HG03460 (cell line): ENCODE measurements at regions not wholly inside any gene's neighbourhood (a gene's known extent, or its start where the extent isn't known, plus 50 kb on each side); places are given as distances from the start of the nearest gene placed in this dataset.
A peak's percentile ranks its signal among the peaks of the same experiment; 100 is the strongest.

Source experiments
- ATAC-seq: cut with Tn5 transposase; IDR thresholded peaks from one replicate; pipeline ENCODE4 v1.9.1; 2021; ENCODE audit not compliant: unreplicated experiment

DNA sequence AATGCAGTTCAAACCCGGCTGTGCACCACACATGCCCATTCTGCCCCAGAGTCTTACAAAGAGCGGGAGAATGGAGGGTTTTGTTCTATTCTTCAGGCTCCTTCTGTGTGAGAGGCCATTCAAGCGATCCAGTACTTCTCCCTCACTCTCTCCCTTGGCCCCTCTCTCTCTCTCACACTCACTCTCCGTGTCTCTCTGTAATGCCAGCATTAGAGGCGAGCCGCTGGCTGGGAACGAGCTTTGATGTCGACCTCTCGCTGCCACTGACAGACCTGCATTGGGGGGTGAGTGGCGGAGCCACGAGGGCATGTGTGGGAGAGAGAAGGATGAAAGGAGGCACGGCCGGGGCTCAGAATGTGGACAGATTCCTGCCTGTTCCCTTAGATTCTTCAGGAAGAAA lies 231.7 kb upstream of the ARRDC4 start:
- no peak for ATAC-seq

DNA sequence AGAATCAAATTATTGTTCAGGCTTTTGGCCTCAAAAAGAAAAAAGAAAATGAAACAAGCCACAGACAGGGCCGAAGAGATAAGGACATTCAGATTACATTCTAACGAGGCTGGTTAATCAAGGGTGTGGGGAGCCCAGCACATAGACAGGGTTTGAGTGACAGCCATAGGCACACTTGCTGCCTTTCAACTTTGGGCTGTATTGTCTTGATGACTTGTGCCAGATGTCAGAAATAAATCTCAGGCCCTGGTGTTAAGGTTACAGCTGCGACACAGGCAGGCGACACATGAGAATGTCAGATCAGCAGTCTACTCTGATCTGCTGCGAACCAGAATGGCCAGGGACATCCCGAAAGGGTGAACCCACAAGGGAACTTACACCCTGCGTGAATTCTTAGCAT lies 231.2 kb upstream of the ARRDC4 start:
- no peak for ATAC-seq

DNA sequence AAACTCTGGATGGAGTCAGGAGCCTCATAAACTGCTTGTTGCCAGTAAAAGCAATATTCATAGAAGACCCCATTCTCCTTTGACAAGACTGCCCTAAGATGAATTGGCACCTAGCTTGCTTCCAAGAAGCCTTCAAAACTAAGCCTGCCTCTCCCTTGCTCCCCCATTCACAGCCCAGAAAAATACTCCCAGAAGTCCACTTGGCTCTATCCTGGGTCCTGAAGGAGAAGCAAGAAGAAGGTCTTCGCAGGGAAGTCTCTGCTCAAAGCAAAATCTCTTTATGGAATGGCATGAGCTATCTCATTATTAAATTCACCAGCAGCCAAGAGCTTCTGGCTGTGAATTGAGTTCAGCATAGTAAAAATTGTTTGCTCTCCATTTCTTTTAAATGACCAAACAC lies 230.2 kb upstream of the ARRDC4 start:
- no peak for ATAC-seq

- no peak for ATAC-seq
Observed at GRCh38 chr15:97731859-97732258, 228.6 kb upstream of the ARRDC4 start.

- ATAC-seq: no peak
Observed at GRCh38 chr15:97733373-97733772, 227.1 kb upstream of the ARRDC4 start.

DNA sequence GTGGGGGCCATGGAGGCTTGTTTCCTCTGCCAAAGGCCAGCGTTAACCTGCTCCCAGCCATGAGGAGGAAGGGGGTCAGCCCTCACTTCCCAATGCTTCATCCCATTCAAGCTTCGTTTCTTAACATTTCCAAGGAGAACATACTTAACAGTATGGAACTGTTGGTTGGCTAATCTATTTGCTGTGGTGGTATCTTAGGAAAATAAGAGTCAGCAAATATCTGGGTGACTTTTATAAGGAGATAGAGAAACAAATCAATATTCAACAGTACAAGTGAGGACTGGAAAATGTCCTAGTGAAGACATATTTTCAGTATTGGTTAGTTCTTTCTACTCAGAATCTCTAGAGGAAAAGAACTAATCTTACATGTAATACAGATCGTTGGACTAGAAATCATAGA lies 223.8 kb upstream of the ARRDC4 start:
- no peak for ATAC-seq

DNA sequence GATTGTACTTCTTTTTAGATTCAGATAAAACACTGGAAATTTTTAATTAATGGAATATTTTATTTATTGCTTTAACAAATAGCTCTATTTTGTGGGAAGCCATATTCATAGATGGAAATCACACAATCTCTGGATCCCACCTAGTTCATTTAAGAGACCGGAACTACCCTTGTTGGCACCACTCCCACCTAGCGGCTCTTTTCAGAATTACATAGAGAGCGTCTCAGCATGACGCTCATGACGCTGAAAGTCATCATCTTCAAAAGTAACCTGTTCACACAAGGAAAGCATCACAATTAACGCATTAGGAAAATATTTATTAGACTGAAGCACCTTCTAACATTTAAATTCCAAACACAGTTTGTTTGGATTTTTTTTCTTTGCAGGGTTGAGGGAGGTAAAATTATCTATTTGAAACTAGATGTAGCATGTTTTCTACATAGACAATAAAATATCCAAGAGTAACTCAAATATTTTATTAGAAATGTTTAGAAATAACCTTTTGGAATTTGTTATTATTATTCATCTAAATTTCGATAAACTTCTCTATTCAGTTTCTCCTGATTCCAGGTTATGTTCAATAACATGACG lies 214.9 kb upstream of the ARRDC4 start:
- ATAC-seq: peak; percentile 90

DNA sequence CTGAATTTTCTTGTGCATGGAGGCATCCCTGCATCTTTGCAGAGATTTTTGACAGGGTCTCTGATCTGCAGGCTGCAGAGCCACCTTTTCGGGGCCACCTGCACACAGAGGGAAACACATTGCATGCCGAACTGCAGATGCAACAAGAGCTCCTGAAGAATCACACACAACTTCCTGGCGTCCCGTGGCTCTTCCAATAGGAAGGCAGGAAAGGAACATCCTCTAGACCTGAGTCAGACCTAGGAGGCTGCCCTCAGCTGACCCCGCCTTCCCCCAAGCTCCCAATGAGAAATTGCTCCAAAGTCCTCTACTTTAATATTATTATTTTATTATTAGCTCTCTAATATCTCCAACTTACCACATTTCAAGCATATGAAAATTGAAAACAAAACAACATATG lies 213.2 kb upstream of the ARRDC4 start:
- no peak for ATAC-seq

DNA sequence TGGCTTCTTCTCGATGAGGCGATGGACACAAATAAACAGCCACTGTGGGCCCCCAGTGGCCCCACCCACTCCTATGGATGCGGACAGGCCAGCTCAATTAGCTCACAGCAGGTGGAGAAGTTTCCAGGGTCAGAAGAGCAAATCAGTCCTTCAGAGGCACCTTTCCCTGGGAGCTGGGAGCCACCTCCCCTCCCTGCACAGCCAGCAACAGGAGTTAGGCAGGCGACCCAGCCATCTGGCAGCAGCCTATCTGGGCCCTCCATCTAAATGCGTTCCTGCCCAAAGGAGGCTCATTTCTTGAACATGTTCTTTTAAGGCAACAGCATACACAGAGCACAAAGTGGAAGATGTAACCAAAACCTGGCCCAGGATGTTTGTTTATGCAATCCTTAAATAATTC lies 211.9 kb upstream of the ARRDC4 start:
- ATAC-seq: no peak

- no peak for ATAC-seq
Observed at GRCh38 chr15:97750060-97750459, 210.4 kb upstream of the ARRDC4 start.

- no peak for ATAC-seq
Observed at GRCh38 chr15:97755726-97756125, 204.8 kb upstream of the ARRDC4 start.

DNA sequence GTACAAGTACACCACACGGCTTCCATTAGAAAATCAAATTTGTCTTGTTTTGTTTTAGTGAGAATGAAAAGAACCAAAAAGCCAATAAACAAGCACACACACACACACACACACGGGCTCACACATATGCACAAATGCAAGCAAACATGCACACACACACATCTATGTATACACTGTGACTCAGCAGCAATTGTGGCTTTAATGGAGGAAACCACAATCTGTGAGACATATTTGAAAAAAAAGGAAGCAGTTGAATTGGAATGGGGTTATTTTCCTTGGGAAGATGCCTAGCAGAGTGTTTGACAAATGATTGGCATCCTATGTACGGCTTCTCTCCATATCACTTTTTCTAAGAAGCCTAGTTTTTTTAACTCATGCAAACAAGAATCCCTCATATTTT lies 201.1 kb upstream of the ARRDC4 start:
- ATAC-seq: no peak

DNA sequence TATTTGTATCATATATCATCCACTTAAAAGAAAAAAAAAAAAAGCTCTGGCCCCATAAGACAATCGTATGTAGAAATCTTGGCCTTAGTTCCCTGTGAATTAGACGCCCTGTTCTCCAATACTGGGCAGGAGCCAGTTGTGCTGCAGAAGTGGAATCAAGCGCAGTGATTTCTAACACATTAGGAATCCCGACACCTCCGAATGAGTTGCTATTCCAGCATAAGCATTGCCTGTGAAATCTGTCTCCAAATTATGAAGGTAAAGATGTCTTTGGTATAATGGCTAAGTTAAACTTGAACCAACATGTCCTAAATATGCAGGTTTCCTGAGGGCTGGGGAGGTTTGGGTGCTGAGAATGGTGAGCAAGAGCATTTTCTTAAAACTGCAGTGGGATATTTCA lies 199.4 kb upstream of the ARRDC4 start:
- no peak for ATAC-seq

GRCh38 chr15:97783240-97783639 lies 177.3 kb upstream of the ARRDC4 start:
- ATAC-seq: no peak

DNA sequence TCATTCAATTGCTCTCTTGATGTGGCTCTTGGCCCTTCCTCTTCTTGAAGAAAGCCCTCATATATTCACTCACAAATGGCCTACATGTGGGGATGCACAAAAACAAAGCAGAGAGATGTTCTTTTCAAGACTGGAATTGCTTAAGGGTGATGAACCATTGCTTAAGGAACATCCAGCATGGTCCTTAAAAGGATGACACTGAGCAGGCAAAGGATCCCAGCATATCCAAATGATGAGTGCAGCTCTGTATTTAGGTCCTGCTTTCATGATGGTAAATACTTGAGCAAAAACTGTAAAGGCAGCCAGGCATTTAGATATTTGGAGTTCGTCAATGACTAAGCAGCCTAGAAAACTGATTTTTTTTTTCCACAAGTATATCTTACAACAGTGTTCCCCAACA lies 173.8 kb upstream of the ARRDC4 start:
- ATAC-seq: no peak

DNA sequence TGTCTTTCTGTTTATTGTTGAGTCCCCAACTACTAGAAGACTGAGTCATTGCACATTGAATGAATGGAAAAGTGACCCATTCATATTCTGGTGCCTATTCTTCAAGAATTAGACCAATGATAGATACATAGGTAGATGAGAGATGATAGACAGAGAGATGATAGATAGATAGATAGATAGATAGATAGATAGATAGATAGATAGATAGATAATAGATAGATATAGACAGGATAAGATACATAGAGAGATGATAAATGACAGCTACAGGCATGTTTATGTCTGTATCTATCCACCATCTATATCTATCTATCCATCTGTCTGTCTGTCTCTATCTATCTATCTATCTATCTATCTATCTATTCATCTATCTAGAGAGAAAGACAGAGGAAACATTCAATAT lies 170.3 kb upstream of the ARRDC4 start:
- no peak for ATAC-seq

GRCh38 chr15:97791824-97792792 lies 168.4 kb upstream of the ARRDC4 start:
- ATAC-seq: no peak

DNA sequence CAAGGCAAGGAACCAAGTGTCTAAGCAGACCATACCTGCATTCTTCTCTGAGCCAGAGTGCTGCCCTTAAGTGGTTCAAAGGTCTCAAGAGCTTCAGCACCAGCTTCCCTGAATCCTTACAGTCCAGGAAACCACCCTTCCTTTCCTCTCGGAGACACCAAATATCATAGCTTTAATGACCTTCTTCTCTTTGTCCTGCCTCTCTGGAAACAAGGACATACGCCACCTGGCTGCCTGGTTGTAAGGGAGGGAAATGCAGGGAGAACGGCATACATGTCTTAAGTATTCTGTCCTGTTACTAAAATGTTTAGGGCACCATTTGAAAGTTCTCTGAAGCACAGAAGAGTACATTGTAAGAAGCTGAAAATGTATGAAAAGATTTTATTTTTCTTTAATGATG lies 155.6 kb upstream of the ARRDC4 start:
- no peak for ATAC-seq

DNA sequence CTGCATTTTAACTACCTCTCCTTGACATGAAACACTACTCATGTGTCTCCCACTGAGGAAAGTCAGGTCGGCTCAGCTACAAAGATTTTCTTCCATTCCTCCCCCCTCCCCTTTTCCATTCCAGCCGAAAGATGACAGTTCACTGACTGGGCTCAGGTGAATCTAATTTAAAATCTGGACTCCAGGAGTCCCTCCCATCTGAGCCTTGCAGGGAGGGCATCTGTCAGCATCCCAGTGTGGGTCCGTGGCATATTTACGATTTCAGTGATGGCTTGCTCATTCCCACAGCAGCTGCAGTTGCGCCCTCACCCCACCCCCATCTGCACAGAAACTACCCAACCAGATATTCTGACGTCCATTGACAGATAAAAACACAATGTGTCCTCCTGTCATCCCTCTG lies 153.7 kb upstream of the ARRDC4 start:
- ATAC-seq: no peak

- ATAC-seq: no peak
Observed at GRCh38 chr15:97815835-97816234, 144.7 kb upstream of the ARRDC4 start.

DNA sequence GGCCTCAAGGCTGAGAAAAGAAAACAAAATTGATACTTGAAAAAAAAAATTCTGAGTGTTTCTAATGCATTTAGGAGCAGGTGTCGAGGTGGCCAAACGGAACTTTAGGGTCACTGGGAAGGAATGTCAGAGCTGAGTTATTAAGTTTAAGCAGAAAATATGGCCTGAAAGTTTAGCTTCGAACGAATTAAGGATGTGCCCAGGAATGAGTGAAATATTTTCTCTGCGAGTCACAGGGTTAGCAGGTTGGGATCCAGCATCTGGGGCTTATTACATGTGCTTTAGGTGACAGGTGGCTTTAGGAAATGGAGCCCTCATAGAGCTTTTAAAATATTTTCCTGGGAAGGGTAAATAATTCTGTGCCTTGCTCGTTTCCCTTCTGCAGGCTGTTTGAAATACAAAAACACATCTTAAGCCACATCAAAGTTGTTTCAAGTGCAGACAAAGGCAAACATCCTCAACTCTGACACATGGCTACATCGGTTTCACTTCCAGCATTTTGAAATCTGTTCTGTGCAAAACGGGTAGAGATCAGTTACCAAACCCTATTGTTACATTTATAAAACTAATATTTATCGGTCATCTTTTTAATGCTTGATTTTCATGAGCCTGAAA lies 143.1 kb upstream of the ARRDC4 start:
- ATAC-seq: no peak

DNA sequence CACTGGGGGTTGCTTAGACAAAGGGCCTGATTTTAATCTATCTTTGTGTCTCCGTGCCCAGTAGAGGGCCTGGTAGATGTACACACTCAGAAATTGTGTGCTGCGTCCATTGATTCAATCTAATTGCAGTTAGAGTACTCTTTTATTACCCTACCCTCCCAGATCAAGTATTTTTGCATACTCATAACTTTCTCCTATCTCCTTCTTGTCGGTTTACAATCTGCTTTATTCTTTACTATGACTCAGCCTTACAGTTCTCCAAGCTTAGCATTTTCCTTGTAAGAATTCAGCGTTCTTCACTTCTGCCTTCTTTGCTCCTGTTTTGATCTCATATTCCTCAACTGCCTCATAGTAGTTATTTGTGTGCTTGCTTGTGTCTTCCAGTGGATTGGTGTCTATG lies 124.5 kb upstream of the ARRDC4 start:
- ATAC-seq: no peak
